ENCODE measurements at regions not wholly inside any gene's neighbourhood (a gene's known extent, or its start where the extent isn't known, plus 50 kb on each side); places are given as distances from the start of the nearest gene placed in this dataset.
"Not testable (repeated sequence)": the region's sequence is repeated elsewhere in the genome, so short reads cannot be mapped to it uniquely, and the experiment has no call there.

GRCh38 chr9:115313545-115313944 lies 195.6 kb upstream of the TNC start:
- DNase-seq = no peak

- DNase-seq = no peak
Measured at GRCh38 chr9:115326461-115326860, 208.5 kb upstream of the TNC start.

GRCh38 chr9:115327436-115328122 lies 209.6 kb upstream of the TNC start:
- DNase-seq = no peak

GRCh38 chr9:115328228-115328627 lies 210.3 kb upstream of the TNC start:
- DNase-seq = no peak

- DNase-seq = no peak
Measured at GRCh38 chr9:115328677-115329076, 210.7 kb upstream of the TNC start.

GRCh38 chr9:115333277-115334070 lies 215.5 kb upstream of the TNC start:
- no peak for DNase-seq

- DNase-seq = no peak
Measured at GRCh38 chr9:115335439-115335838, 217.5 kb upstream of the TNC start.

- DNase-seq = no peak
Measured at GRCh38 chr9:115340314-115340713, 222.4 kb upstream of the TNC start.

GRCh38 chr9:115341426-115341825 lies 223.5 kb upstream of the TNC start:
- no peak for DNase-seq

- DNase-seq = not testable (repeated sequence)
Measured at GRCh38 chr9:115347776-115348175, 229.8 kb upstream of the TNC start.

GRCh38 chr9:115348936-115349335 lies 231.0 kb upstream of the TNC start:
- DNase-seq = not testable (repeated sequence)

- DNase-seq = no peak
Measured at GRCh38 chr9:115349542-115349941, 231.6 kb upstream of the TNC start.

- DNase-seq = no peak
Measured at GRCh38 chr9:115350548-115350947, 232.6 kb upstream of the TNC start.

GRCh38 chr9:115353681-115354080 lies 235.7 kb upstream of the TNC start:
- DNase-seq = no peak

GRCh38 chr9:115357821-115358220 lies 239.9 kb upstream of the TNC start:
- no peak for DNase-seq

- no peak for DNase-seq
Measured at GRCh38 chr9:115359017-115359780, 241.2 kb upstream of the TNC start.

- DNase-seq = no peak
Measured at GRCh38 chr9:115360122-115360521, 242.2 kb upstream of the TNC start.

GRCh38 chr9:115362101-115362500 lies 244.1 kb upstream of the TNC start:
- no peak for DNase-seq

GRCh38 chr9:115362640-115363039 lies 244.7 kb upstream of the TNC start:
- no peak for DNase-seq

- no peak for DNase-seq
Measured at GRCh38 chr9:115364991-115365390, 247.0 kb upstream of the TNC start.

GRCh38 chr9:115367321-115367720 lies 249.4 kb upstream of the TNC start:
- no peak for DNase-seq

GRCh38 chr9:115367780-115368525 lies 250.0 kb upstream of the TNC start:
- DNase-seq = no peak
